ENCODE measurements at regions not wholly inside any gene's neighbourhood (a gene's known extent, or its start where the extent isn't known, plus 50 kb on each side); places are given as distances from the start of the nearest gene placed in this dataset.

DNA sequence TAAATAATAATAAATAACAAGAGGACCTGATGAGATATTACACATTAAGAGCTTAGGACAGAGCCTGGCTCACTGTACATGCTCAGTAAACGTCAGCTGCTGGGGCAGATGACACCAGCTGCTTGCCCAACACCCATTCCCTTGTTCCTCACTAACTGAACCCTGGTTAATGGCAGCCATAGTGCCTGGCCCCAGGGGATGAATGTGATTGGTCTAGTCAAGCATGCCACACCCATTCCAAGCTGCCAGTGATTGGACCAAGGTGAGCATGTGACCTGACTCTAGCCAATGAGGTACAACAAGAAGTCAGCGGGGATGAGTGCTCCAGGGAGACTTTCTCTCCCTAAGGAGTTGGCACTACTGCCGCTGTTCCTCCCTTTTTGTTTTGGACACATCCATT is 85.1 kb upstream of the PTPN1 start:
- ATAC-seq (ENCODE audit: insufficient number of reproducible peaks, low FRiP score, low read depth), result no peak
- Histone ChIP-seq H3K27me3 (replicated peaks; ENCODE audit: insufficient read depth) (no peaks in the 10 kb centered on the region), H3K36me3 (no peaks in the 10 kb centered on the region), H3K4me1 (ENCODE audit: control insufficient read depth in 1 of 2, low read depth in 2 of 2) (peaks cover 12 to 31% of the 10 kb centered on the region in 2 donors), H3K9me3 (no peaks in the 10 kb centered on the region), H3K27ac (no peak overlapping the region), H3K4me3 (no peak overlapping the region)
- no peak for DNase-seq (ENCODE audit: low spot score)
- TF ChIP-seq CTCF (IDR thresholded peaks at IDR 0.05), result no peak

GRCh38 chr20:50426866-50427718 is 83.1 kb upstream of the PTPN1 start:
- ATAC-seq (ENCODE audit: insufficient number of reproducible peaks, low FRiP score, low read depth), result no peak
- Histone ChIP-seq H3K9me3 (no peaks in the 10 kb centered on the region), H3K27me3 (replicated peaks; ENCODE audit: insufficient read depth) (no peaks in the 10 kb centered on the region), H3K4me3 (no peak overlapping the region), H3K27ac (no peak overlapping the region), H3K4me1 (ENCODE audit: control insufficient read depth in 1 of 2, low read depth in 2 of 2) (peaks cover 18 to 46% of the 10 kb centered on the region in 2 donors), H3K36me3 (no peaks in the 10 kb centered on the region)
- no peak for DNase-seq (ENCODE audit: low spot score)
- TF ChIP-seq CTCF (IDR thresholded peaks at IDR 0.05), result no peak

DNA sequence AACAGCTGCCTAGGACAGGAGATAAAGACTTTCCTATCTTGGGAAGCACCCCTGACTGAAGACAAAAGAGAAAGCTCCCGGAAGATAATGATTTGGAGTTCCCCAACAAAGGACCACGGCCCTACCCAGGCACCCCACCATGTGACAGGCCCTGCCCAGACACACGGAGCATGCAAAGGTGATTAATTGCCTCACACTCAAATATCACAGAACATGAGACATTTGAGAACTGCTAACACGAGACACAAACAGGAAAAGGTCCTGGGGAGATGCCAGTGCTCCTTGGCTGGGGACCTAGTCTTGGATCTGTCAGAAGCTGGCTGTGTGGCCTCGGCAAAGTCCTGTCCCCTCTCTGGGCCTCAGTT is 82.5 kb upstream of the PTPN1 start:
- Histone ChIP-seq H3K27me3 (replicated peaks; ENCODE audit: insufficient read depth) (no peaks in the 10 kb centered on the region), H3K27ac (no peak overlapping the region), H3K36me3 (no peaks in the 10 kb centered on the region), H3K9me3 (no peaks in the 10 kb centered on the region), H3K4me1 (ENCODE audit: control insufficient read depth in 1 of 2, low read depth in 2 of 2) (peaks cover 18 to 41% of the 10 kb centered on the region in 2 donors), H3K4me3 (no peak overlapping the region)
- ATAC-seq (ENCODE audit: insufficient number of reproducible peaks, low FRiP score, low read depth), result no peak
- no peak for TF ChIP-seq CTCF (IDR thresholded peaks at IDR 0.05)
- DNase-seq (ENCODE audit: low spot score), result no peak

DNA sequence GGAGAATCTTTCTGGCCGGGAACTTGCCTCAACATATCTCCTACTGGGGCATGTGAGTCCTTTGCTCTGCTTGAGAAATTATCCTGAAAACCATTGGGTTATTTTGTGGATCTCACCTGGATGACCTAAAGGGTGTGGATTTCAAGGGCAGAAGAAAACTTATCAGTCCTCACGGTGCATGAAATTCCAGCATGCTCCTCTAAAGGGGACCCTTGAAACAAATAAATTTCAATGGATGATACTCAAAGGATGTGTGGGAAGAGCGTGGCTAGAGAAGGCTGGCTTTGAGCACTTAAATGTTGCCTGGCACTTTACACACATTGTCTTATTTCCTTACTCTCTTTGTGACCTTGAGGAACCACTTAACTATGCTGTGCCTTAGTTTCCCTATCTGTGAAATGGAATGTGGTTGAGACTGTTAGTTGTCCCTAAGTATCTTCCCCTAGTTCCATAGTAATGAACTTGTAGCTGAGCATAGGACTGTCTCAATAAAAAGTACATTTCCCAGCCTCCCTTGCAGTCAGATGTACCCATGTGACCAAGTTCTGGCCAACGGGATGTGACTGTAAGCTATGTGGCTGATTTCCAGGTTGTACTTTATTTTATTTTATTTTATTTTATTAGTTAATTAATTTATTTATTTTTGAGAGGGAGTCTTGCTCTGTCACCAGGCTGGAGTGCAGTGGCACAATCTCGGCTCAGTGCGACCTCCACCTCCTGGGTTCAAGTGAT is 81.9 kb upstream of the PTPN1 start:
- peaks cover 18 to 38% of the 10 kb centered on the region in 2 donors for H3K4me1 ChIP-seq (ENCODE audit: control insufficient read depth in 1 of 2, low read depth in 2 of 2)
- no peak overlapping the region for H3K4me3 ChIP-seq
- H3K27ac ChIP-seq, result no peak overlapping the region
- no peaks in the 10 kb centered on the region for H3K27me3 ChIP-seq (replicated peaks; ENCODE audit: insufficient read depth)
- ATAC-seq (ENCODE audit: insufficient number of reproducible peaks, low FRiP score, low read depth), result no peak
- H3K36me3 ChIP-seq, result no peaks in the 10 kb centered on the region
- H3K9me3 ChIP-seq, result no peaks in the 10 kb centered on the region
- TF ChIP-seq CTCF (IDR thresholded peaks at IDR 0.05), result no peak
- DNase-seq (ENCODE audit: low spot score), result no peak

DNA sequence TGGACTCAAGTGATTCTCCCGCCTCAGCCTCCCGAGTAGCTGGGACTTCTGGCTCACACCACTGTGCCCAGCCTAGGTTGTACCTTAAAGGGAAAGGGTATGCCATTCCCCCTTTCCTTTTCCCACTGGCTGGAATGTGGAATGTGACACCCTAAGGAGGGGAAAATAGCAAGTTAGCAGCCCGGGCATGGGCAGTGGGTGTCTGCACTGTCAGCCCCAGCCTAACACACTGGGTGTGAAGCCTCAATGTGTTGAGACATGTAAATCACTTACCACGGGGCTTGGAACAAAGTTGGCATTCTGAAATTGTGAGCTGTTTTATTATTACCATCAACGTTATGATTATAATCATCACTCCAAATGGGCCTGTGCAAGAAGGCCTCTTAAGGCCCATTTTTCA is 80.8 kb upstream of the PTPN1 start:
- DNase-seq (ENCODE audit: low spot score) (no peak), ATAC-seq (ENCODE audit: insufficient number of reproducible peaks, low FRiP score, low read depth) (no peak)
- Histone ChIP-seq H3K36me3 (no peaks in the 10 kb centered on the region), H3K4me3 (no peak overlapping the region), H3K27me3 (replicated peaks; ENCODE audit: insufficient read depth) (no peaks in the 10 kb centered on the region), H3K27ac (no peak overlapping the region), H3K9me3 (no peaks in the 10 kb centered on the region), H3K4me1 (ENCODE audit: control insufficient read depth in 1 of 2, low read depth in 2 of 2) (peaks cover 18 to 34% of the 10 kb centered on the region in 2 donors)
- no peak for TF ChIP-seq CTCF (IDR thresholded peaks at IDR 0.05)
